H9 (cell line): ENCODE measurements at regions not wholly inside any gene's neighbourhood (a gene's known extent, or its start where the extent isn't known, plus 50 kb on each side); places are given as distances from the start of the nearest gene placed in this dataset.

Source experiments
- DNase-seq: peaks from one replicate; pipeline ENCODE4 v3.0.0-alpha.2; 2017
- H2AFZ ChIP-seq: one replicate; pipeline ENCODE4 v1.6.1; 2013; ENCODE audit warnings: mild to moderate bottlenecking, low read length, control low read depth, moderate library complexity
- H2AK5ac ChIP-seq: 2 replicates; pipeline ENCODE4 v1.6.1; 2013; ENCODE audit warnings: low read length, control low read depth, mixed read lengths; ENCODE audit not compliant: insufficient read length
- H2BK120ac ChIP-seq: one replicate; pipeline ENCODE4 v1.6.1; 2013; ENCODE audit warnings: low read depth, mild to moderate bottlenecking, low read length, control low read depth, inconsistent platforms; ENCODE audit not compliant: poor library complexity, severe bottlenecking
- H2BK12ac ChIP-seq: 2 replicates; pipeline ENCODE4 v1.6.1; 2013; ENCODE audit warnings: low read length, control low read depth, mixed read lengths, low read depth; ENCODE audit not compliant: insufficient read length
- H2BK15ac ChIP-seq: 2 replicates; pipeline ENCODE4 v1.6.1; 2013; ENCODE audit warnings: low read depth, low read length, control low read depth
- H2BK20ac ChIP-seq: one replicate; pipeline ENCODE4 v1.6.1; 2013; ENCODE audit warnings: low read depth, mild to moderate bottlenecking, low read length, control low read depth, inconsistent platforms; ENCODE audit not compliant: poor library complexity, severe bottlenecking
- H2BK5ac ChIP-seq: 2 replicates; pipeline ENCODE4 v1.6.1; 2013; ENCODE audit warnings: low read length, control low read depth, mixed read lengths; ENCODE audit not compliant: insufficient read length
- H3K14ac ChIP-seq: 2 replicates; pipeline ENCODE4 v1.6.1; 2013; ENCODE audit warnings: low read length, control low read depth; ENCODE audit not compliant: insufficient read depth
- H3K18ac ChIP-seq: 2 replicates; pipeline ENCODE4 v1.6.1; 2013; ENCODE audit warnings: low read depth, mild to moderate bottlenecking, mixed read lengths, low read length, control low read depth; ENCODE audit not compliant: insufficient read length
- H3K23ac ChIP-seq: 2 replicates; pipeline ENCODE4 v1.6.1; 2013; ENCODE audit warnings: low read length, control low read depth, mixed read lengths, low read depth; ENCODE audit not compliant: insufficient read length
- H3K23me2 ChIP-seq: 2 replicates; pipeline ENCODE4 v1.6.1; 2013; ENCODE audit warnings: low read depth, mild to moderate bottlenecking, mixed read lengths, low read length, control low read depth; ENCODE audit not compliant: insufficient read length, poor library complexity, severe bottlenecking
- H3K27ac ChIP-seq: 2 replicates; pipeline ENCODE4 v1.5.1; 2013; ENCODE audit warnings: low read length, control low read depth, mixed read lengths, low read depth; ENCODE audit not compliant: insufficient read length
- H3K27me3 ChIP-seq: 2 replicates; pipeline ENCODE4 v1.6.1; 2013; ENCODE audit warnings: low read length, control low read depth, inconsistent platforms; ENCODE audit not compliant: insufficient read depth
- H3K4ac ChIP-seq: 2 replicates; pipeline ENCODE4 v1.6.1; 2013; ENCODE audit warnings: low read depth, mild to moderate bottlenecking, control low read depth, inconsistent platforms, low read length, moderate library complexity
- H3K4me1 ChIP-seq: 2 replicates; pipeline ENCODE4 v1.6.1; 2013; ENCODE audit warnings: low read length, control low read depth, inconsistent platforms; ENCODE audit not compliant: insufficient read depth
- H3K4me2 ChIP-seq: 2 replicates; pipeline ENCODE4 v1.6.1; 2013; ENCODE audit warnings: low read length, control low read depth, mixed read lengths; ENCODE audit not compliant: insufficient read length, insufficient read depth
- H3K56ac ChIP-seq: 2 replicates; pipeline ENCODE4 v1.6.1; 2013; ENCODE audit warnings: low read depth, mild to moderate bottlenecking, mixed read lengths, low read length, control low read depth; ENCODE audit not compliant: insufficient read length
- H3K79me1 ChIP-seq: 2 replicates; pipeline ENCODE4 v1.6.1; 2013; ENCODE audit warnings: low read depth, mild to moderate bottlenecking, moderate library complexity, low read length, control low read depth, inconsistent platforms; ENCODE audit not compliant: insufficient read depth, poor library complexity, severe bottlenecking
- H3K79me2 ChIP-seq: 2 replicates; pipeline ENCODE4 v1.6.1; 2013; ENCODE audit warnings: low read length, control low read depth, inconsistent platforms; ENCODE audit not compliant: insufficient read depth
- H3K9ac ChIP-seq: 2 replicates; pipeline ENCODE4 v1.6.1; 2013; ENCODE audit warnings: low read length, control low read depth, mixed read lengths; ENCODE audit not compliant: insufficient read length; ENCODE audit errors: extremely low read depth
- H3K9me3 ChIP-seq: one replicate; pipeline ENCODE4 v1.6.1; 2013; ENCODE audit warnings: low read depth, low read length, inconsistent platforms; ENCODE audit not compliant: control insufficient read depth
- H3T11ph ChIP-seq: one replicate; pipeline ENCODE4 v1.6.1; 2013; ENCODE audit warnings: mild to moderate bottlenecking, low read length, control low read depth, inconsistent platforms
- H4K20me1 ChIP-seq: one replicate; pipeline ENCODE4 v1.6.1; 2013; ENCODE audit not compliant: control insufficient read depth, insufficient read length, insufficient read depth
- H4K5ac ChIP-seq: 2 replicates; pipeline ENCODE4 v1.6.1; 2013; ENCODE audit warnings: low read depth, mild to moderate bottlenecking, mixed read lengths, low read length, control low read depth; ENCODE audit not compliant: insufficient read length
- H4K8ac ChIP-seq: replicated peaks from 2 replicates; pipeline ENCODE4 v1.6.1; 2013; ENCODE audit warnings: low read length, control low read depth, mixed read lengths, low read depth; ENCODE audit not compliant: insufficient read length
- H4K91ac ChIP-seq: 2 replicates; pipeline ENCODE4 v1.6.1; 2013; ENCODE audit warnings: low read depth, mild to moderate bottlenecking, moderate library complexity, mixed read lengths, low read length, control low read depth; ENCODE audit not compliant: insufficient read length
- H3K27ac Mint-ChIP-seq, 3 experiments: 2 replicates in 2 of 3; 3 replicates in 1 of 3; pipeline ENCODE4 v1.8.0; 2020 to 2021; ENCODE audit warnings: mixed read lengths in 3 of 3, mild to moderate bottlenecking in 1 of 3, moderate library complexity in 1 of 3
- H3K27me3 Mint-ChIP-seq: 2 replicates; pipeline ENCODE4 v1.8.0; 2021; ENCODE audit warnings: low read depth, mild to moderate bottlenecking, moderate library complexity, mixed read lengths
- H3K36me3 Mint-ChIP-seq, 3 experiments: 2 replicates in 2 of 3; 3 replicates in 1 of 3; pipeline ENCODE4 v1.8.0; 2020 to 2021; ENCODE audit warnings: low read depth in 3 of 3, mixed read lengths in 3 of 3; ENCODE audit not compliant: insufficient read depth in 1 of 3
- H3K4me1 Mint-ChIP-seq, 2 experiments: 2 replicates each; pipeline ENCODE4 v1.8.0; 2020; ENCODE audit warnings: mixed read lengths in 2 of 2
- H3K4me3 Mint-ChIP-seq, 2 experiments: 2 replicates in 1 of 2; 3 replicates in 1 of 2; pipeline ENCODE4 v1.8.0; 2020 to 2021; ENCODE audit warnings: mild to moderate bottlenecking in 2 of 2, mixed read lengths in 2 of 2, moderate library complexity in 1 of 2
- H3K9me3 Mint-ChIP-seq, 2 experiments: 2 replicates in 1 of 2; 3 replicates in 1 of 2; pipeline ENCODE4 v1.8.0; 2020; ENCODE audit warnings: mild to moderate bottlenecking in 2 of 2, mixed read lengths in 2 of 2, moderate library complexity in 1 of 2
- CTCF ChIP-seq: fragments of 200-600 bp; sonication (generic); conservative IDR thresholded peaks from 3 replicates; pipeline ENCODE4 v1.8.0; 2021; ENCODE audit warnings: antibody characterized with exemption, mild to moderate bottlenecking
- WGBS: extraction: QIAGEN DNeasy Blood & Tissue Kit; methylation state at CpG from one replicate; pipeline ENCODE4 v1.1.7; 2013; ENCODE audit warnings: missing lambda C conversion rate, low lambda C conversion rate, mixed read lengths; ENCODE audit not compliant: insufficient read length; ENCODE audit errors: extremely low coverage; 5-methylcytosine and 5-hydroxymethylcytosine counted together

DNA sequence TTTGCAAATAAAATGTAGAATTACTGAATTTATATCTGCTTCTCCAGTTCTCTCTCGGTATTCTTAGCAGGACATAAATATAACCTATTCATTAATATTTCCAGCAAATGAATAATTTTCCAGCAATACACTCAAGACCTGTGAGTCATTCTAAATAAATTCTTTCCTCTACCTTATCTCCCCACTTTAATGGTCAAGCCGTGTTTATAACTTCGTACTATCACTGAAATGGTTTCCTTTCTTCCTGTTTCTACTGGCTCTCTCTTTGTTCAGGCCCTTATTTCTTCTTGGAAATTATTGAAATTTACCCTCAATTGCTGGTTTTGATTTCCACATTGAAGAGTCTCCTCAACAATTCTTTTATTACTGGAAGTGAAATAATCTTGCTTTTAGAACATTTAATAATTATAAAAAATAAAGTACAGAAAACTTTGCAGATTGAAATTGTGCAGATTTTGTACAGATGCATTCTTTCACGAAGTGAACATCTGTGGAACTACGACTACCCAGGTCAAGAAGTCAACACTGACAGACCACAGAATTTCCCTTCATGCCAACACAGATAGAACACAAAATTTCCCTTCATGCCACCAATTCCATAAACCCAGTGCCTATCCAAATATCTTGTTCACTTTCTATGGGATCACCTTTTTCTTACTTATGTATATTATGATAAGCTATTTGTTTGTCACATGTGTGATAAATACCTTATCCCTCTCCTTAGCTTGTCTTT lies 205.7 kb downstream of the FAT4 start:
- no peak overlapping the region for H4K8ac ChIP-seq
- no peak overlapping the region for H2BK5ac ChIP-seq
- Mint-ChIP-seq H3K9me3 (no peaks in the 10 kb centered on the region), H3K4me3 (no peak overlapping the region), H3K4me1 (peaks cover 14 to 16% of the 10 kb centered on the region in 2 experiments), H3K27ac (no peak overlapping the region), H3K36me3 (peaks cover 0 to 4% (median 0%) of the 10 kb centered on the region in 3 experiments; a peak in 1 of 7 replicates), H3K27me3 (no peaks in the 10 kb centered on the region)
- H3K56ac ChIP-seq: no peak overlapping the region
- no peaks in the 10 kb centered on the region for H3K9me3 ChIP-seq
- no peak overlapping the region for H2AK5ac ChIP-seq
- no peaks in the 10 kb centered on the region for H3K27me3 ChIP-seq
- H4K91ac ChIP-seq: no peak overlapping the region
- no peak for TF ChIP-seq CTCF
- H2BK20ac ChIP-seq: no peak overlapping the region
- WGBS: no CpG with 5 or more reads among the region's 5 CpGs
- no peak for DNase-seq
- H3K4me1 ChIP-seq: no peaks in the 10 kb centered on the region
- H3K23me2 ChIP-seq: no peaks in the 10 kb centered on the region
- no peak overlapping the region for H3K27ac ChIP-seq
- no peaks in the 10 kb centered on the region for H4K20me1 ChIP-seq
- H3K79me1 ChIP-seq: no peaks in the 10 kb centered on the region
- no peak overlapping the region for H3K18ac ChIP-seq
- H2AFZ ChIP-seq: no peak overlapping the region
- H3K4ac ChIP-seq: no peak overlapping the region
- no peak overlapping the region for H3K9ac ChIP-seq
- no peak overlapping the region for H4K5ac ChIP-seq
- H2BK12ac ChIP-seq: no peak overlapping the region
- H3K79me2 ChIP-seq: no peaks in the 10 kb centered on the region
- no peak overlapping the region for H3K23ac ChIP-seq
- H3K14ac ChIP-seq: no peak overlapping the region
- H3T11ph ChIP-seq: no peak overlapping the region
- H2BK120ac ChIP-seq: no peak overlapping the region
- H3K4me2 ChIP-seq: no peak overlapping the region
- H2BK15ac ChIP-seq: no peak overlapping the region
